Endothelial cell of umbilical vein (primary cell): ENCODE measurements at regions not wholly inside any gene's neighbourhood (a gene's known extent, or its start where the extent isn't known, plus 50 kb on each side); places are given as distances from the start of the nearest gene placed in this dataset.
A peak's percentile ranks its signal among the peaks of the same experiment; 100 is the strongest.

Experiments used
- BruUV-seq: library from RNA; stranded (reverse); fragments of 400-500 nt; replicated peaks from 2 replicates; lab custom pipeline; 2021; lab: Mats Ljungman, UMichigan
- CTCF ChIA-PET: fragments of 300-600, 350-600 bp; sonication (Branson Sonifier 250); formaldehyde crosslinking; loops from one replicate; lab custom pipeline; 2021; ENCODE audit warnings: antibody characterized with exemption, inconsistent platforms; lab: Charles Lee
- POLR2A ChIA-PET: fragments of 300-600, 350-600 bp; sonication (Branson Sonifier 250); formaldehyde crosslinking; loops from one replicate; lab custom pipeline; 2021; ENCODE audit warnings: antibody characterized with exemption, inconsistent platforms; lab: Charles Lee
- DNase-seq: peaks from one replicate; pipeline ENCODE4 v3.0.0-alpha.2; 2011; ENCODE audit warnings: low read depth, low spot score
- FAIRE-seq: peaks from 2 replicates; lab custom pipeline; 2011; peaks lifted over from hg19 to GRCh38; lab: Jason Lieb, UNC
- H2AFZ ChIP-seq: 2 replicates; pipeline ENCODE4 v1.6.0; 2012; ENCODE audit warnings: low read depth, low read length, control low read depth, inconsistent platforms
- H3K27ac ChIP-seq: 2 replicates; pipeline ENCODE4 v1.5.1; 2011; ENCODE audit warnings: low read depth, mild to moderate bottlenecking, control low read depth, low read length, moderate library complexity; ENCODE audit not compliant: insufficient read depth
- H3K27me3 ChIP-seq, 2 experiments: 2 replicates each; pipeline versions ENCODE4 v1.6.0 to v1.6.1; 2011; ENCODE audit warnings: low read length in 2 of 2, mixed read lengths in 1 of 2; ENCODE audit not compliant: control insufficient read depth in 2 of 2, insufficient read depth in 2 of 2
- H3K36me3 ChIP-seq, 2 experiments: 2 replicates in 1 of 2; 3 replicates in 1 of 2; pipeline ENCODE4 v1.5.1; 2011; ENCODE audit warnings: low read length in 2 of 2, mild to moderate bottlenecking in 1 of 2, moderate library complexity in 1 of 2; ENCODE audit not compliant: control insufficient read depth in 2 of 2, insufficient read depth in 2 of 2; ENCODE audit errors: extremely low read depth in 1 of 2
- H3K4me1 ChIP-seq: 3 replicates; pipeline ENCODE4 v1.5.1; 2011; ENCODE audit warnings: mild to moderate bottlenecking, low read length; ENCODE audit not compliant: control insufficient read depth, insufficient read depth; ENCODE audit errors: extremely low read depth
- H3K4me2 ChIP-seq: 2 replicates; pipeline ENCODE4 v1.6.1; 2011; ENCODE audit warnings: low read length, control low read depth, mixed read lengths; ENCODE audit not compliant: insufficient read depth
- H3K4me3 ChIP-seq, 3 experiments: fragments of 200-600 bp in 1 of 3; sonication (generic), shearing (Covaris generic) in 1 of 3; replicated peaks in 1 of 3; 2 replicates each; pipeline ENCODE4 v1.5.1; 2011 to 2016; ENCODE audit warnings: control low read depth in 3 of 3, low read length in 3 of 3, mild to moderate bottlenecking in 2 of 3, inconsistent platforms in 1 of 3, low read depth in 1 of 3, moderate library complexity in 1 of 3; ENCODE audit not compliant: insufficient read depth in 1 of 3
- H3K79me2 ChIP-seq: 2 replicates; pipeline ENCODE4 v1.6.0; 2012; ENCODE audit warnings: low read length, inconsistent platforms; ENCODE audit not compliant: control insufficient read depth, insufficient read depth
- H3K9ac ChIP-seq: replicated peaks from 2 replicates; pipeline ENCODE3; 2011; ENCODE audit warnings: low read length, control low read depth; ENCODE audit not compliant: insufficient read depth; ENCODE audit errors: extremely low read depth
- H3K9me1 ChIP-seq: replicated peaks from 3 replicates; pipeline ENCODE4 v1.6.0; 2011; ENCODE audit warnings: mild to moderate bottlenecking, low read length; ENCODE audit not compliant: control insufficient read depth, insufficient read depth; ENCODE audit errors: extremely low read depth
- H3K9me3 ChIP-seq: replicated peaks from 2 replicates; pipeline ENCODE4 v1.5.1; 2012; ENCODE audit warnings: low read length, inconsistent platforms; ENCODE audit not compliant: control insufficient read depth, insufficient read depth
- H4K20me1 ChIP-seq: replicated peaks from 2 replicates; pipeline ENCODE3; 2011; ENCODE audit warnings: mild to moderate bottlenecking, low read length; ENCODE audit not compliant: control insufficient read depth, insufficient read depth; ENCODE audit errors: extremely low read depth
- CTCF ChIP-seq, 2 donors: IDR thresholded peaks; 1 replicate in 1 of 2; 2 replicates in 1 of 2; pipeline ENCODE4 v1.5.1; 2011; ENCODE audit warnings: low read length in 2 of 2, mild to moderate bottlenecking in 2 of 2, moderate library complexity in 2 of 2, control low read depth in 1 of 2, inconsistent platforms in 1 of 2, low read depth in 1 of 2; ENCODE audit not compliant: insufficient read depth in 1 of 2; ENCODE audit errors: extremely low read depth in 1 of 2
- JUN ChIP-seq: IDR thresholded peaks from 2 replicates; pipeline ENCODE4 v1.6.1; 2011; ENCODE audit warnings: borderline replicate concordance, low read depth; ENCODE audit not compliant: insufficient read length, insufficient read depth
- MAX ChIP-seq: IDR thresholded peaks from 2 replicates; pipeline ENCODE4 v1.6.1; 2011; ENCODE audit not compliant: insufficient read depth, insufficient read length
- MYC ChIP-seq: IDR thresholded peaks from one replicate; pipeline ENCODE4 v1.6.1; 2011; ENCODE audit warnings: mild to moderate bottlenecking, low read depth, low read length
- POLR2A ChIP-seq: IDR thresholded peaks from 2 replicates; pipeline ENCODE4 v1.6.1; 2012; ENCODE audit warnings: low read depth, mild to moderate bottlenecking, control low read depth, low read length
- POLR2AphosphoS5 ChIP-seq: IDR thresholded peaks from 2 replicates; pipeline ENCODE4 v1.6.1; 2012; ENCODE audit warnings: low read depth, mild to moderate bottlenecking, control low read depth, low read length, moderate library complexity; ENCODE audit not compliant: insufficient read depth
- dilution Hi-C: fragments of 300-500 bp; cut with MboI; formaldehyde crosslinking; loops from one replicate; pipeline ENCODE4 v1.15.0; 2019; ENCODE audit warnings: low sequenced_read_pairs; ENCODE audit not compliant: extremely low pct_ligation_motif_present
- intact Hi-C: fragments of 100-400 bp; cut with micrococcal nuclease; formaldehyde crosslinking; loops from one replicate; pipeline ENCODE4 v1.10.0; 2022

GRCh38 chr7:91636129-91636724 lies 244.3 kb downstream of the MTERF1 start:
- TF ChIP-seq POLR2A (no peak), MYC (no peak), JUN (no peak), POLR2AphosphoS5 (no peak), CTCF (IDR thresholded peaks at IDR 0.05; ENCODE audit: extremely low read depth in 1 of 2, insufficient read depth in 1 of 2, low read depth in 1 of 2, low read length in 2 of 2) (peak; percentile 58 to 65), MAX (no peak)
- FAIRE-seq, result peak; percentile 82
- no peaks in the 10 kb centered on the region for H3K79me2 ChIP-seq
- intact Hi-C loops, result loop anchor here (1.0 to 10.0 kb wide), 7 partner anchors 348 to 809 kb away; partner anchors contain the start of genes FZD1 and GATAD1
- no peaks in the 10 kb centered on the region for H3K9me3 ChIP-seq
- H2AFZ ChIP-seq, result no peak overlapping the region
- POLR2A ChIA-PET, result no interaction called here
- H3K9ac ChIP-seq, result no peak overlapping the region
- CTCF ChIA-PET, result interaction anchor here (0.7 to 4.4 kb wide), 5 partner anchors 10 to 555 kb away, joined by 3 to 21 read pairs (median 4); no protein-coding TSS in a partner anchor
- no peak overlapping the region for H3K27ac ChIP-seq
- no peak overlapping the region for H3K4me3 ChIP-seq
- peaks cover 0 to 3% of the 10 kb centered on the region in 2 experiments for H3K27me3 ChIP-seq
- H4K20me1 ChIP-seq, result no peaks in the 10 kb centered on the region
- no TSS peak for BruUV-seq
- H3K9me1 ChIP-seq, result no peaks in the 10 kb centered on the region
- DNase-seq, result peak; percentile 57
- no peaks in the 10 kb centered on the region for H3K36me3 ChIP-seq
- peaks cover 6% of the 10 kb centered on the region for H3K4me1 ChIP-seq
- no peak overlapping the region for H3K4me2 ChIP-seq
- dilution Hi-C loops, result no loop called here
